Gastrocnemius medialis (tissue), 4 donors: ENCODE measurements at regions not wholly inside any gene's neighbourhood (a gene's known extent, or its start where the extent isn't known, plus 50 kb on each side); places are given as distances from the start of the nearest gene placed in this dataset.

Experiments used
- ATAC-seq, 2 donors: fragments of 150-250 bp; one replicate each; pipeline ENCODE4 v1.9.1; 2016
- DNase-seq, 2 donors: peaks; one replicate each; pipeline ENCODE4 v3.0.0-alpha.2; 2019
- H3K27ac ChIP-seq, 4 donors: fragments of 200-600 bp; sonication (generic); 1 replicate in 1 of 4; 2 replicates in 3 of 4; pipeline ENCODE4 v1.5.1; 2016 to 2018; ENCODE audit warnings: mild to moderate bottlenecking in 2 of 4, moderate library complexity in 1 of 4
- H3K27me3 ChIP-seq, 3 donors: fragments of 200-600 bp; sonication (generic) in 2 of 3; 1 replicate in 1 of 3; 2 replicates in 2 of 3; pipeline versions ENCODE4 v1.5.1 to v1.6.0; 2016 to 2019; ENCODE audit warnings: mild to moderate bottlenecking in 1 of 3, moderate library complexity in 1 of 3
- H3K36me3 ChIP-seq, 2 donors: fragments of 200-600 bp; sonication (generic) in 1 of 2; one replicate each; pipeline ENCODE4 v1.5.1; 2017 to 2018
- H3K4me1 ChIP-seq, 2 donors: fragments of 200-600 bp; sonication (generic) in 1 of 2; one replicate each; pipeline ENCODE4 v1.5.1; 2016 to 2017; ENCODE audit warnings: mild to moderate bottlenecking in 2 of 2
- H3K4me3 ChIP-seq, 4 donors: fragments of 200-600 bp; sonication (generic) in 3 of 4; 1 replicate in 1 of 4; 2 replicates in 3 of 4; pipeline ENCODE4 v1.5.1; 2016 to 2019; ENCODE audit warnings: mild to moderate bottlenecking in 2 of 4
- H3K9me3 ChIP-seq, 3 donors: fragments of 200-600 bp; sonication (generic) in 2 of 3; 1 replicate in 1 of 3; 2 replicates in 2 of 3; pipeline ENCODE4 v1.5.1; 2016 to 2019
- POLR2A ChIP-seq, 2 donors: fragments of 450-650 bp; IDR thresholded peaks; one replicate each; pipeline ENCODE4 v1.6.1; 2017; ENCODE audit warnings: antibody characterized with exemption in 2 of 2, mild to moderate bottlenecking in 2 of 2, moderate library complexity in 2 of 2
- in situ Hi-C, 4 donors: fragments of 200-750 bp; cut with MboI; loops; one replicate each; pipeline versions ENCODE4 v1.15.0 to v1.8.0; 2017; ENCODE audit warnings: low sequenced_read_pairs in 4 of 4
- intact Hi-C: fragments of 100-400 bp; cut with DNase I; formaldehyde crosslinking; loops from one replicate; pipeline ENCODE4 v1.15.1; 2023; ENCODE audit warnings: low total_unique reads
- TF ChIP-seq, protein P1 (sequence below), 5 experiments: fragments of 450-650 bp in 3 of 5; fragments of 200-600 bp in 2 of 5; sonication (generic) in 2 of 5; IDR thresholded peaks in 4 of 5; conservative IDR thresholded peaks in 1 of 5; 1 replicate in 4 of 5; 2 replicates in 1 of 5; pipeline ENCODE4 v1.5.1; 2016 to 2019; ENCODE audit warnings: antibody characterized with exemption in 5 of 5, mild to moderate bottlenecking in 3 of 5, moderate library complexity in 3 of 5

DNA sequence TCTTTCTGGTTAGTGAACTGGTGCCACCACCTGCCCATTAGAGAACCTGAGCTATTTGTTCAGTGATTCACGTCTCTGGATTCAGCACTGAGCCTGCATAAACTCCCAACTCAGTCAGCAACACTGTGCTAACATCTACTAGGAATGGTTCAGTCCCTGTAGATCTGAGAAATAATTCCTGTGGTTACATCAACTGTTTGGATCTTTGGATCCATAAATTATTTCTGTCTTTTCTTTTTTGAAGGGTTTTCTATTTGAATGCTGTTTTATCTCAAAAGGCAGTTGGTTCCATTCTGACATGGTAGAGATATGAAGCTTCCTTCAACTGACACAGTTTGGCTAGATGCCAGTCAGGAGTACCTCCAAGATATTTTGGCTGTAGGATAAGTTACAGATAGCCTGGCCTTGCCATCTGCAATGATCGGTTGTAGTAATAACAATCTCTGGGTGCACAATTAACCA is 125.9 kb downstream of the TRMT11 start:
- DNase-seq (no peak), ATAC-seq (no peak)
- intact Hi-C loops: no loop called here

DNA sequence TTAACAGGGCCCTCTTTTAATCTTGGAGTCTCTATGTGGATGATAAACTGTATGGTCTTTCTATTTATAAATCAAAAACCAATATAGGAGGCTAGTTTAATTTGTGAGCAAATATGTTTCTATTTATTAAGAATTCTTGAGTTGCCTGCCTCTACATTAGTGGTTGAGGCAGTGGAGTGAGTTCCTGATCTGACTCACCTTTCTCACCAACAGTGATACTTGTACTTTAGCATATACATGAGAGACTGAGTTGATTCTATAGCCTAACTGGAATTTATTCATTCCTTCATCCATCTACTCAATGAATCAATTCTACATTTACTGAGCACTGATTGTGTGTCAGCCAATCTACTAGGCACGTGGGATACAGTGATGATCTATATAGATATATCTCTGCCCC is 126.9 kb downstream of the TRMT11 start:
- Histone ChIP-seq H3K36me3 (peaks cover 0 to 12% of the 10 kb centered on the region in 2 donors), H3K27me3 (no peaks in the 10 kb centered on the region), H3K27ac (no peak overlapping the region), H3K4me3 (no peak overlapping the region), H3K9me3 (no peaks in the 10 kb centered on the region), H3K4me1 (no peaks in the 10 kb centered on the region)
- ATAC-seq (no peak), DNase-seq (no peak)
- TF ChIP-seq, protein P1, sequence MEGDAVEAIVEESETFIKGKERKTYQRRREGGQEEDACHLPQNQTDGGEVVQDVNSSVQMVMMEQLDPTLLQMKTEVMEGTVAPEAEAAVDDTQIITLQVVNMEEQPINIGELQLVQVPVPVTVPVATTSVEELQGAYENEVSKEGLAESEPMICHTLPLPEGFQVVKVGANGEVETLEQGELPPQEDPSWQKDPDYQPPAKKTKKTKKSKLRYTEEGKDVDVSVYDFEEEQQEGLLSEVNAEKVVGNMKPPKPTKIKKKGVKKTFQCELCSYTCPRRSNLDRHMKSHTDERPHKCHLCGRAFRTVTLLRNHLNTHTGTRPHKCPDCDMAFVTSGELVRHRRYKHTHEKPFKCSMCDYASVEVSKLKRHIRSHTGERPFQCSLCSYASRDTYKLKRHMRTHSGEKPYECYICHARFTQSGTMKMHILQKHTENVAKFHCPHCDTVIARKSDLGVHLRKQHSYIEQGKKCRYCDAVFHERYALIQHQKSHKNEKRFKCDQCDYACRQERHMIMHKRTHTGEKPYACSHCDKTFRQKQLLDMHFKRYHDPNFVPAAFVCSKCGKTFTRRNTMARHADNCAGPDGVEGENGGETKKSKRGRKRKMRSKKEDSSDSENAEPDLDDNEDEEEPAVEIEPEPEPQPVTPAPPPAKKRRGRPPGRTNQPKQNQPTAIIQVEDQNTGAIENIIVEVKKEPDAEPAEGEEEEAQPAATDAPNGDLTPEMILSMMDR (IDR thresholded peaks at IDR 0.05 in 4 of 5, conservative IDR thresholded peaks at IDR 0.05 in 1 of 5): no peak
- TF ChIP-seq POLR2A (IDR thresholded peaks at IDR 0.05): no peak
- intact Hi-C loops: no loop called here
- in situ Hi-C loops: no loop called here

More for the DNA sequence above, 125.9 kb downstream of the TRMT11 start:
- Histone ChIP-seq H3K4me1 (no peaks in the 10 kb centered on the region), H3K9me3 (no peaks in the 10 kb centered on the region), H3K27me3 (no peaks in the 10 kb centered on the region), H3K27ac (no peak overlapping the region), H3K4me3 (no peak overlapping the region), H3K36me3 (peaks cover 0 to 4% of the 10 kb centered on the region in 2 donors)
- in situ Hi-C loops: no loop called here
- TF ChIP-seq, protein P1 (IDR thresholded peaks at IDR 0.05 in 4 of 5, conservative IDR thresholded peaks at IDR 0.05 in 1 of 5): no peak
- TF ChIP-seq POLR2A (IDR thresholded peaks at IDR 0.05): no peak

DNA sequence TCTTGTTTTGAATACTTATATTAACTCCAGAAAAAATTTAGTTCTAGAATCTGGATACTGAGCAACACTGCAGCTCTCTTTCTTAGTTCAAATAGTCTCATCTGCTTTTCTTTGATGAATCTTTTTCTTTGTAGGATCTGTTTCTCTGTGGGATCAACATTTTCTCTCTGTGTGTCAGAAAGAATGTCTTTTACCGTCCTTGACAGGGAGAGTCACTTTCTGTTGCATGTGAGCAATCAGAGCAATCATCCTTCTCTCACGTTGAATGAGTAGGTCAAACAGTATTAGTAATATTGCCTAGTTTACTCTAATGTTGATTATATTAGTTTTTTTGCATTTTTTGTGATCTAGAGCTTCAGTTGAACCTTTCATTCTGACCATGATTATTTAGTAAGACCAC is 130.9 kb downstream of the TRMT11 start:
- no peak for TF ChIP-seq POLR2A (IDR thresholded peaks at IDR 0.05)
- TF ChIP-seq, protein P1 (IDR thresholded peaks at IDR 0.05 in 4 of 5, conservative IDR thresholded peaks at IDR 0.05 in 1 of 5): no peak
- no peak for ATAC-seq
- no peak overlapping the region for H3K4me3 ChIP-seq
- no peaks in the 10 kb centered on the region for H3K27me3 ChIP-seq
- H3K9me3 ChIP-seq: no peaks in the 10 kb centered on the region
- peaks cover 0 to 12% of the 10 kb centered on the region in 2 donors for H3K36me3 ChIP-seq
- H3K4me1 ChIP-seq: no peaks in the 10 kb centered on the region
- DNase-seq: no peak
- H3K27ac ChIP-seq: no peak overlapping the region
- in situ Hi-C loops (no loop called here), intact Hi-C loops (no loop called here)

DNA sequence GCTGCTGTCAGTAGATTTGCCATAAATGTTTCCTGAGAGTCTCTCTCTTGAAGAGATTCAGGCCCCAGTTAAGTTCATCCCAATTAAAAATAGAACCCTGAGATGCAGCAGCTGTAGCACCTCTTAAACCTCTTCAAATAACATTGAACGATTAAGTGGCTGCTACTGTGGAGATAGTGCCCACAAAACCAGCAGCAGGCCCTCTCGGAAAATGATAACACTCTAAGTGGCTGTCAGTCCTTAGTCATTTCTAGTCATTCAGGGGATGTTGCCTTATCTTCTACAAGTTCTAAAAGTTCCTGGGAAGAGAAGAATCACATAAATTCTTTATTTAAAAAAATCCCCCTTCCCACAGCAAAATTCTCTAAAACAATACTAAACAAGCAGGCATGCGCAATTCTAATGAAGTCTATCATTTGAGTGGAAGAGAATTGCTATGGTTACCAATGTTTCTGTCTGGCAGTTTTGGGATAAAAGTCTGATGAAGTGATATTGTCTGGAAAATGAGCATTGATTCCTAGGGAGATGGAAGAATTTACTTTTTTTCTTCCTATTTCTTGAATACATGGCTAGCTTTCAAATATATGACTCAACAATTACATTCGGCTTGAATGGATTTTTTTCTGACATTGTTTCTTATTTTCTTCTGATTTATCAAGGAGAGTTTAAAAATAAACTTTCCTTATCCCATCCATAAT is 131.9 kb downstream of the TRMT11 start:
- Histone ChIP-seq H3K9me3 (no peaks in the 10 kb centered on the region), H3K36me3 (peaks cover 0 to 12% of the 10 kb centered on the region in 2 donors), H3K4me3 (no peak overlapping the region), H3K4me1 (no peaks in the 10 kb centered on the region), H3K27ac (no peak overlapping the region), H3K27me3 (no peaks in the 10 kb centered on the region)
- no peak for ATAC-seq
- intact Hi-C loops (no loop called here), in situ Hi-C loops (no loop called here)
- TF ChIP-seq, protein P1 (IDR thresholded peaks at IDR 0.05 in 4 of 5, conservative IDR thresholded peaks at IDR 0.05 in 1 of 5): no peak
- TF ChIP-seq POLR2A (IDR thresholded peaks at IDR 0.05): no peak
- no peak for DNase-seq
